ENCODE measurements at regions not wholly inside any gene's neighbourhood (a gene's known extent, or its start where the extent isn't known, plus 50 kb on each side); places are given as distances from the start of the nearest gene placed in this dataset.

GRCh38 chr2:177053716-177054115 is 158.9 kb upstream of the HNRNPA3 start:
- H3K9me3 ChIP-seq (ENCODE audit: low read length): no peaks in the 10 kb centered on the region
- ChIA-PET POLR2A (no interaction called here), CTCF (ENCODE audit: low intra/inter-chr PET ratio, low total read pairs) (no interaction called here)
- H3K27ac ChIP-seq (ENCODE audit: extremely low read length, insufficient read depth, low read length): no peak overlapping the region
- H2AFZ ChIP-seq (ENCODE audit: low read length): no peak overlapping the region
- no TSS peak for BruUV-seq (replicated peaks)
- WGBS (ENCODE audit: low lambda C conversion rate): 0% methylated on average over 1 of the region's 1 CpG
- no peak for FAIRE-seq
- no peaks in the 10 kb centered on the region for H4K20me1 ChIP-seq (ENCODE audit: insufficient read depth, low read length)
- no peaks in the 10 kb centered on the region for H3K79me2 ChIP-seq (ENCODE audit: insufficient read depth, low read length)
- peaks cover 0 to 10% of the 10 kb centered on the region in 2 experiments; a peak in 1 of 5 replicates for H3K27me3 ChIP-seq (ENCODE audit: control insufficient read depth in 1 of 2, insufficient read depth in 2 of 2, low read length in 2 of 2)
- no peaks in the 10 kb centered on the region for H3K36me3 ChIP-seq (replicated peaks in 1 of 2; ENCODE audit: control insufficient read depth in 1 of 2, insufficient read depth in 2 of 2, low read length in 2 of 2)
- ATAC-seq: no peak
- in situ Hi-C loops (cut with HindIII; ENCODE audit: extremely low pct_ligation_motif_present, low pct_unique_long_range_greater_than_20kb) (no loop called here), intact Hi-C loops (cut with micrococcal nuclease; ENCODE audit: unreplicated experiment) (no loop called here)
- no peak overlapping the region for H3K4me3 ChIP-seq (replicated peaks in 1 of 3; ENCODE audit: insufficient read depth in 1 of 3, low read depth in 2 of 3, low read length in 3 of 3)
- no peaks in the 10 kb centered on the region for H3K4me1 ChIP-seq (ENCODE audit: insufficient read depth, low read length)
- no peak for DNase-seq (ENCODE audit: low spot score)
- no peak overlapping the region for H3K9ac ChIP-seq (ENCODE audit: insufficient read depth, low read depth, low read length)
- no peak overlapping the region for H3K4me2 ChIP-seq (ENCODE audit: low read depth, low read length)
- TF ChIP-seq TBL1XR1 (IDR thresholded peaks at IDR 0.05; ENCODE audit: borderline replicate concordance, low read length, partially characterized antibody) (no peak), FOXP4 (CRISPR knock-in tag; IDR thresholded peaks at IDR 0.05) (no peak), GLI4 (CRISPR knock-in tag; IDR thresholded peaks at IDR 0.05; ENCODE audit: borderline replicate concordance) (no peak), MZF1 (CRISPR knock-in tag; IDR thresholded peaks at IDR 0.05; ENCODE audit: borderline replicate concordance) (no peak), ZNF18 (CRISPR knock-in tag; IDR thresholded peaks at IDR 0.05; ENCODE audit: insufficient replicate concordance) (no peak), HOXA3 (CRISPR knock-in tag; IDR thresholded peaks at IDR 0.05) (no peak), SMAD9 (CRISPR knock-in tag; IDR thresholded peaks at IDR 0.05) (no peak), ZNF407 (CRISPR knock-in tag; IDR thresholded peaks at IDR 0.05; ENCODE audit: not compliant biosample characterization) (no peak), NFKB2 (CRISPR knock-in tag; IDR thresholded peaks at IDR 0.05; ENCODE audit: borderline replicate concordance) (no peak), RNF219 (CRISPR knock-in tag; IDR thresholded peaks at IDR 0.05) (no peak), CAMTA2 (CRISPR knock-in tag; IDR thresholded peaks at IDR 0.05; ENCODE audit: borderline replicate concordance) (no peak)

Measured in HepG2 (cell line).